Esophagus muscularis mucosa (tissue), 4 donors: ENCODE measurements at regions not wholly inside any gene's neighbourhood (a gene's known extent, or its start where the extent isn't known, plus 50 kb on each side); places are given as distances from the start of the nearest gene placed in this dataset.
"Not testable (repeated sequence)": the region's sequence is repeated elsewhere in the genome, so short reads cannot be mapped to it uniquely, and the experiment has no call there.

Source experiments
- DNase-seq: peaks from one replicate; pipeline ENCODE4 v3.0.0-alpha.2; 2017; ENCODE audit errors: extremely low spot score
- H3K27ac ChIP-seq, 4 donors: fragments of 200-600 bp; sonication (generic); replicated peaks in 1 of 4; 1 replicate in 3 of 4; 2 replicates in 1 of 4; pipeline ENCODE4 v1.5.1; 2016 to 2019; ENCODE audit warnings: mild to moderate bottlenecking in 1 of 4
- H3K27me3 ChIP-seq, 4 donors: fragments of 200-600 bp; sonication (generic); one replicate each; pipeline versions ENCODE4 v1.5.1 to v1.6.0; 2016 to 2019
- H3K36me3 ChIP-seq, 4 donors: fragments of 200-600 bp; sonication (generic); one replicate each; pipeline ENCODE4 v1.5.1; 2016 to 2019
- H3K4me1 ChIP-seq, 4 donors: fragments of 200-600 bp; sonication (generic); one replicate each; pipeline ENCODE4 v1.5.1; 2016 to 2019
- H3K4me3 ChIP-seq, 4 donors: fragments of 200-600 bp; sonication (generic); 1 replicate in 2 of 4; 2 replicates in 2 of 4; pipeline ENCODE4 v1.5.1; 2016 to 2019; ENCODE audit warnings: mild to moderate bottlenecking in 4 of 4, moderate library complexity in 1 of 4
- H3K9me3 ChIP-seq, 4 donors: fragments of 200-600 bp; sonication (generic); 1 replicate in 3 of 4; 2 replicates in 1 of 4; pipeline ENCODE4 v1.5.1; 2016 to 2019
- EP300 ChIP-seq: sonication (generic); formaldehyde crosslinking; IDR thresholded peaks from one replicate; pipeline ENCODE4 v1.6.1; 2017; ENCODE audit warnings: antibody characterized with exemption
- POLR2A ChIP-seq: fragments of 450-650 bp; IDR thresholded peaks from one replicate; pipeline ENCODE4 v1.6.1; 2017; ENCODE audit warnings: antibody characterized with exemption, moderate library complexity, mild to moderate bottlenecking, low read depth
- POLR2AphosphoS5 ChIP-seq, 2 donors: sonication (generic); formaldehyde crosslinking; IDR thresholded peaks; one replicate each; pipeline ENCODE4 v1.6.1; 2017; ENCODE audit warnings: antibody characterized with exemption in 2 of 2
- WGBS: methylation state at CpG from one replicate; pipeline ENCODE4 v1.1.5; 2018; 5-methylcytosine and 5-hydroxymethylcytosine counted together
- intact Hi-C: fragments of 100-400 bp; cut with DNase I; formaldehyde crosslinking; loops from one replicate; pipeline ENCODE4 v1.15.1; 2023
- TF ChIP-seq, protein P1 (sequence below), 3 experiments: fragments of 200-600 bp in 2 of 3; fragments of 450-650 bp in 1 of 3; sonication (generic) in 2 of 3; IDR thresholded peaks; one replicate each; pipeline ENCODE4 v1.5.1; 2017 to 2019; ENCODE audit warnings: antibody characterized with exemption in 3 of 3, mild to moderate bottlenecking in 2 of 3, moderate library complexity in 1 of 3

DNA sequence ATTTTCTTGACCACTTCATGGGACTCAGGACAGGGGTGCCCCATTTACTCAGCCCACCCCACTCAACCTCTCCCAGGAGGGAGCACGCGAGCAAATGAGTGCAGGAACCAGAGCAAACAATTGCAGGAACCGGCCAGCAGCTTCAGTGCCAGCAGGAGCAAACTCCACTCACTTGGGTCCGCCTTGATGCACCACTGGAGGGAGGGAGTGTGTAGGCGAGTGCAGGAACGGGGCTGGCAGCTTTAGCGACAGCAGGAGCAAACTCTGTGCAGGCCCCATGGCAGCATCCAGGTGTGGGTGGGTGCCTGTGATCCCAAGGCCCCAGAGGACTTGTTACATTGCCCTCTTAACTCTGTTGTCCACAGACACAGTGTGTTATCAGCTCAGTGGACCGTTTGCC lies 1667.3 kb upstream of the CELF4 start:
- TF ChIP-seq POLR2AphosphoS5 (IDR thresholded peaks at IDR 0.05): no peak
- TF ChIP-seq EP300: no peak
- TF ChIP-seq, protein P1, sequence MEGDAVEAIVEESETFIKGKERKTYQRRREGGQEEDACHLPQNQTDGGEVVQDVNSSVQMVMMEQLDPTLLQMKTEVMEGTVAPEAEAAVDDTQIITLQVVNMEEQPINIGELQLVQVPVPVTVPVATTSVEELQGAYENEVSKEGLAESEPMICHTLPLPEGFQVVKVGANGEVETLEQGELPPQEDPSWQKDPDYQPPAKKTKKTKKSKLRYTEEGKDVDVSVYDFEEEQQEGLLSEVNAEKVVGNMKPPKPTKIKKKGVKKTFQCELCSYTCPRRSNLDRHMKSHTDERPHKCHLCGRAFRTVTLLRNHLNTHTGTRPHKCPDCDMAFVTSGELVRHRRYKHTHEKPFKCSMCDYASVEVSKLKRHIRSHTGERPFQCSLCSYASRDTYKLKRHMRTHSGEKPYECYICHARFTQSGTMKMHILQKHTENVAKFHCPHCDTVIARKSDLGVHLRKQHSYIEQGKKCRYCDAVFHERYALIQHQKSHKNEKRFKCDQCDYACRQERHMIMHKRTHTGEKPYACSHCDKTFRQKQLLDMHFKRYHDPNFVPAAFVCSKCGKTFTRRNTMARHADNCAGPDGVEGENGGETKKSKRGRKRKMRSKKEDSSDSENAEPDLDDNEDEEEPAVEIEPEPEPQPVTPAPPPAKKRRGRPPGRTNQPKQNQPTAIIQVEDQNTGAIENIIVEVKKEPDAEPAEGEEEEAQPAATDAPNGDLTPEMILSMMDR (IDR thresholded peaks at IDR 0.05): no peak
- no peak for TF ChIP-seq POLR2A
- 62% methylated on average over 7 of the region's 8 CpGs for WGBS
- Histone ChIP-seq H3K4me1 (peaks cover 0 to 16% (median 11%) of the 10 kb centered on the region in 4 donors), H3K36me3 (no peaks in the 10 kb centered on the region), H3K9me3 (no peaks in the 10 kb centered on the region), H3K27ac (no peak overlapping the region), H3K4me3 (no peak overlapping the region), H3K27me3 (peaks cover 0 to 4% (median 0%) of the 10 kb centered on the region in 4 donors)
- no peak for DNase-seq
- intact Hi-C loops: no loop called here

DNA sequence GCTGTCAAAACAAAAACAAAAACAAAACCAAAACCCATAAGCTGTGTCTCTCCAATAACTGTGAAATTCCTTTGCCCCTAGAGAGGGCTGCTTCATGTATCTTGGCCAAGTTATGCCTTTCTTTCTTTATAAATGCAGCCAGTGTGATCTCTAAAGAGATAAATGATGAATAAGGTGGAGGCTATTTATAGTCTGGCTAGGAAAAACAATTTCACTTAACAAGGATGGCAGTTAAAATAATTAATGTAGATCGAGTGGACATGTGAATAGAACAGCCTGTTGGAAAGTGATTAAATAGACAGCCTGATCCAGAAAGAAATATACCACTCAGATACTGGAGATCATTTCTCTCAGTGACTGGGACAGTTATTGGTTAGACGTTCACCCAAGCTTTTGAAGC lies 1666.9 kb upstream of the CELF4 start:
- Histone ChIP-seq H3K36me3 (no peaks in the 10 kb centered on the region), H3K4me1 (peaks cover 0 to 16% (median 11%) of the 10 kb centered on the region in 4 donors), H3K27me3 (peaks cover 0 to 4% (median 0%) of the 10 kb centered on the region in 4 donors), H3K9me3 (no peaks in the 10 kb centered on the region), H3K27ac (no peak overlapping the region), H3K4me3 (no peak overlapping the region)
- no peak for DNase-seq
- 23% methylated on average over 2 of the region's 2 CpGs for WGBS
- intact Hi-C loops: no loop called here
- TF ChIP-seq, protein P1 (IDR thresholded peaks at IDR 0.05): no peak
- TF ChIP-seq POLR2AphosphoS5 (IDR thresholded peaks at IDR 0.05): no peak
- no peak for TF ChIP-seq EP300
- TF ChIP-seq POLR2A: no peak

DNA sequence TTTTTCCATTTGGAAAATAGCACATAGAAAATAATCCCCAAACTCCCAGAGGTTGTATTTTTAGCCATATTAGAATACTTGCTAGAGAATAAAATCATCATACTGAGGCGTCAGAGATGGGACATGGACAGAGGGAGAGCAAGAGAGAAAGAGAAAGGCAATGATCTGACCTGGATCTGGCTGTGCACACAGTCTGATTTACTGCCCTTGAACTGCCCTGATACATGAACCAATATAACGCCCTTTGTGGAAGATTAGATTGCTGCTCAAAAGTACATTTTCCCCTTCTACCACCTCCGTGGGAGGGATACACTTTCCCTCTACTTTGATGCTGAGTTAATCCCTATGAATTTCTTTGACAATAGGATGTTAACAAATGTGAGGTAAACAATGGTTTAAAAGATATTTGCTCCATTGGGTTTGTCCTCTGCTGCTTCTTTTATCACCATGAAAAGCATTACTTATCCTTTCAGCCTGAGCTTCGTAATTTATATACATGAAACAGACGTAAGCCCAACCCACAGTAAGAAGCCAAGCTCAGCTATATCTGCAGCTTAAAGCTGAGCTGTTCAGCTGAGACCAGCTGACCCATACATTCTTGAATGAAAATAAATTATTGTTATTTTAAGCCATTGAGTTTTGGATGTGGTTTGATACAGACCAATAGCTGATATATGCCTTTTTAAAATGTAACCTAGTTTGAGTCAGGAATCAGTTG lies 1664.6 kb upstream of the CELF4 start:
- 75% methylated on average over 5 of the region's 5 CpGs for WGBS
- Histone ChIP-seq H3K36me3 (no peaks in the 10 kb centered on the region), H3K9me3 (no peaks in the 10 kb centered on the region), H3K4me3 (no peak overlapping the region), H3K27me3 (no peaks in the 10 kb centered on the region), H3K27ac (no peak overlapping the region), H3K4me1 (peaks cover 0 to 16% (median 11%) of the 10 kb centered on the region in 4 donors)
- intact Hi-C loops: no loop called here
- DNase-seq: no peak
- no peak for TF ChIP-seq POLR2A
- TF ChIP-seq, protein P1 (IDR thresholded peaks at IDR 0.05): no peak
- TF ChIP-seq POLR2AphosphoS5 (IDR thresholded peaks at IDR 0.05): no peak
- no peak for TF ChIP-seq EP300

DNA sequence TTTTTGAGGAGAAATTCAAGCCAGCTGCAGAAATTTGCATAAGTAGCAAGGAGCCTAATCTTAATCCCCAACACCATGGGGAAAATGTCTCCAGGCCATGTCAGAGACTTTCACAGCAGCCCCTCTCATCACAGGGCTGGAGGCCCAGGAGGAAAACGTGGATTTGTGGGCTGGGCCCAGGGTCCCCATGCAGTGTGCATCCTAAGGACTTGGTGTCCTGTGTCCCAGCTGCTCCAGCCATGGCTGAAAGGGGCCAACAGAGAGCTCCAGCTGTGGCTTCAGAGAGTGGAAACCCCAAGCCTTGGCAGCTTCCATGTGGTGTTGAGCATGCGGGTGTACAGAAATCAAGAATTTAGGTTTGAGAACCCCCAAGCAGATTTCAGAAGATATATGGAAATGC lies 1662.2 kb upstream of the CELF4 start:
- intact Hi-C loops, H3K9me3 ChIP-seq, DNase-seq, H3K36me3 ChIP-seq, H3K4me3 ChIP-seq, H3K27me3 ChIP-seq, H3K27ac ChIP-seq: not testable (repeated sequence)
- WGBS: 100% methylated on average over 2 of the region's 2 CpGs
- H3K4me1 ChIP-seq: peaks cover 0 to 11% (median 7%) of the 10 kb centered on the region in 4 donors

DNA sequence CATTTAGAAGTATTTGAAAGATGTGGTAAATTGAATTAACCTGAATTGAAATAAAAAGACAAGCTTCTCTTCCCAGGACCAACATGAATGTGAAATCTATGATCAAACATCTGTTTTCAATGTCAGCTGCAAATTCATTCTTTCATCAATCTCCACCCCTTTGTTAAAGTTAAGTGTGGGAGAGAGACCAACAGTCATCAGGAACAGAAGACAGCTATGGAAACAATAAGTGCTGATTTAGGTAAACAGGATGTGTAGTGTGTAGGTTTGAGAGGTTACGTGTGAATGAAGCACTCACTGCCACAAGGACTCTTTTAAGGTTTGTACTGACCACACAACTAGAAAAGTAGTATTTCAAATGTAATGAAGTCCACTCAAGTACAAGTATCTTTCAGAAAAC lies 1659.8 kb upstream of the CELF4 start:
- WGBS: 81% methylated on average over 1 of the region's 1 CpG
- H3K4me3 ChIP-seq: no peak overlapping the region
- no peaks in the 10 kb centered on the region for H3K4me1 ChIP-seq
- no peaks in the 10 kb centered on the region for H3K9me3 ChIP-seq
- intact Hi-C loops: no loop called here
- DNase-seq: no peak
- TF ChIP-seq POLR2AphosphoS5 (IDR thresholded peaks at IDR 0.05): no peak
- TF ChIP-seq, protein P1 (IDR thresholded peaks at IDR 0.05): no peak
- no peak for TF ChIP-seq EP300
- no peak for TF ChIP-seq POLR2A
- no peak overlapping the region for H3K27ac ChIP-seq
- no peaks in the 10 kb centered on the region for H3K27me3 ChIP-seq
- no peaks in the 10 kb centered on the region for H3K36me3 ChIP-seq
